GM11168 (cell line): ENCODE measurements at regions not wholly inside any gene's neighbourhood (a gene's known extent, or its start where the extent isn't known, plus 50 kb on each side); places are given as distances from the start of the nearest gene placed in this dataset.

Experiments
- in situ Hi-C: fragments of 300-500 bp; cut with MboI; formaldehyde crosslinking; loops from one replicate; pipeline ENCODE4 v1.12.0; 2022; ENCODE audit warnings: low sequenced_read_pairs; ENCODE audit not compliant: unreplicated experiment

DNA sequence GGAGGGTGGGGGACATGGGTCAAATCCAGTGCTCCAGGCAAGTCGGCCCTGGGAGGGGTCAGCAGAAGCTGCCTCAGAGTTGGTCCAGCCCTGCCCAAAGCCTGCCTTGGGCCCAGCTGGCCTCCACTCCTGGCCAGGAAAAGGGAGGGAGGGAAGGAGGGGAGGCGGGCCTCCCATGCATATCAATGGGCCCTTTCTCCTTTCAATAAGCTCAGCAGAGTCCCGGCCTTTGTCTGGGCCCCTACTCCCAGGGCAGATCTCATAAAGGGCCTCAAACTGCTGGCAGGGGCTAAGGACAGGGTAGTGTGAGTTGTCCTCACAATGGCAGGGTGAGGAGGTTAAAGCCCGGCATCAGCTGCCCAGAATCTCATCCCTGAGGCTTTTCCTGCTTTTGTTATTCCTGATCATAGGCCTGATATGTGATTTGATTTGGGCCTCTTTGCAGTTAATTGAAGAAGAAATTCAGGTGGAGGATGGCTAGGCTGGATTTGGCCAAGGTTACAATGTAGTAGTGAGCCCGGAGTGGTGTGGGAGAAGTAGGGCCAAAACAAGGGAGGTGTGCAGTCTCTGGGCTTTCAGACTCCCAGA, 121.1 kb upstream of the ATP6AP2 start:
- in situ Hi-C loops, result no loop called here

GRCh38 chrX:40457406-40457805, 123.4 kb upstream of the ATP6AP2 start:
- in situ Hi-C loops, result no loop called here

GRCh38 chrX:40452031-40452430, 128.7 kb upstream of the ATP6AP2 start:
- in situ Hi-C loops, result no loop called here

DNA sequence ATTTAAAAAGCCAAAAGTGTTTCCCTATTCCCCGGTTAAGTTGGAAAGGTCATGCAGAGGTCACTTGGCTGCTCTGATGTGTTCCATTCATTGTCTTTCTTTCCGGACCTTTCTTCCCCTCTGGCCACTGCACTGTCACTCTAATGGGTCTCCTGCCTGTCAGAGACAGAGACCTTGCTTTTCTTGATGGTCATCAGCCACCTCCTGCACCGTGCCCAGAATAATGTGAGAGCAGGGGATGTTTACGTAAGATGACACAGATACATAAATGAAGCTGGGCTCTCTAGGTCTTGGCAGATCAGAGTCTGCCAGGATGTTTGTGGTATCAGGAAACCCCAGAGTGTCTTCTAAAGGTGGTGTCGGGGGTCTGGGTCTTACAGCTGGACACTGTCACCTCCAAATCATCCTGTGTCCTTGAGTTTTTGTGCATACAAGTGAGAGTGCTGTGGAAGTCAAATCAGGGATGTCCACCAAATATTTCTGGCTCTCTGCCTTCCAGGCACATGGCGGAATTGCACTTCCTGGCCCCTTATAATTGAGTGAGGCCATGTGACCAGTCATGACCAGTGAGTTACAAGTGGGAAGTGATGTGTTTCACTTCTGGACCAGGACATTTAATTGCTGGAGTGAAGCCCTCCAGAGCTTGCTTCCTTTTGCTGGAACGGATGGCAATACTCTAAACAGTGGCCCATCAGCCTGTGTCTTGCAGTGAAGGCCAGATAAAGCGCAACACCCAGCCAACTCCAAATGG, 130.6 kb upstream of the ATP6AP2 start:
- in situ Hi-C loops, result no loop called here

DNA sequence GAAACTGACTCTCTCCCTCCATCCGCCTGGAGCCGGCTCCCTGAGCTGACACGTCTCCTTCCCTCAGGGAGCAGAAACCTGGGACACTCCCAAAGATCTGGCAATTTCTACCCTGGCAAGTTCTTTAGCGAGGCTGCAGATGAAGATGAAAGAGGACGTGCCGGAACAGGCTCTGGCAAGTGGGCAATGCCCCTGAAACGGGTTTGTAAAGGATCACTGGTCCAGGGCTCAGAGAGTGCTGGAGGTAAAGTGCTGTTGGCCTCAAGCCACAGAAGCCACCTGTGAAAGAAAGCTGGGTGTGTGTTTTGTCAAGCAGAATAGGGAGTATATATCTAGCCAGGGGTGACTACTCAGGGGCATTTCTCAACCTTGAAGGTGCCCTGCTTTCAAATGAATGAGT, 131.4 kb upstream of the ATP6AP2 start:
- in situ Hi-C loops, result no loop called here

GRCh38 chrX:40448793-40449192, 132.0 kb upstream of the ATP6AP2 start:
- in situ Hi-C loops, result no loop called here

DNA sequence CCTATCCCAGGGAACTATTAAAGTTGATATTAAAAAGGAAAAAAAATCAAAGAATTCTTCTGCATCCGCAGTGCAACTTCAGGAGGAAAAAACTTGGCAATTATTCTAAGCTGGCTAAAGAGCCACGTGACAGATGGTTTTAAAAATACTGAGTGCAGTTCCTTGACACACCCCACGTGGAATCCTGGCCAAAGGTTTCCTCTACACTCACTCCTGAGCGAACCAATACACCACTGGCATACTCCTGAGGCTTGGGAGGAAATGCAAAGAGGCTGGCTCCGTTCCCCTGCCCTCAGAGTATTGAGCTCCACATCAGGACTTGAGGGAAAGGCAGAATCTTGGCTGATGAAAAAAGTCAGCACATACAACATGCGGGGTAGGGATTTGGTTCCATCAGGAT, 133.8 kb upstream of the ATP6AP2 start:
- in situ Hi-C loops, result no loop called here

GRCh38 chrX:40445691-40446090, 135.1 kb upstream of the ATP6AP2 start:
- in situ Hi-C loops, result no loop called here

DNA sequence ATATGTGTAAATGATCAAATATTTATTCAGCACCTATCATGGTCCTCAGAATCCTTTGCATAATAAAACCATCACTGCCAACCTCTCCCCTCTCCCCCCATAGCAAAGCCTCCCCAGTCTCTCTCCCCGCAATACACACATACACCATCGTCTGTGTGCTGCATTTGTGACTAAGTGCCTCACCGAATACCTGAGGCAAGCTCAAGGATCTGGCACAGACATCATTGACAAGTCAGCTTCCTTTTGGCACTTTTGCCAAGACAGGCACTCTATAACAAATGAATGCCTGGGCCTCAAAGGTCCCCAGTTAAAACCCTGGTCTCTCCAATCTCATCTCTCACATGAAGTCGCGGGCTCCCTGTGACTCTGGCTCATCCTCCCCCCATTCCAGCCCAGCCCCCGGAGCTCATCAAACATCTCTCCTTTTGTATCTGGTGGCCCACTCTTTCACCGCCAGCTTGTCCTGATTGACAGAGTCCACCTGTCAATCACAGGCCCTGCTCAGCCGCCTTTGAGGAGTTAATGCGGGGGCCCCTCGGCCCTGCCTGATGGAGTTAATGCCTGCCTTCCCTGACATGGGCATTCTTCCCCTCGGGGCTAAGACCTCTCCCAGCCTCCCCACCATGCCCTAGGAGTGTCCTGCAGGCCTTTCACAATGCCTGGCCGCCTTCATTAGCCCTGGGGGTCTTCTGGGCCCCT, 135.8 kb upstream of the ATP6AP2 start:
- in situ Hi-C loops, result no loop called here

DNA sequence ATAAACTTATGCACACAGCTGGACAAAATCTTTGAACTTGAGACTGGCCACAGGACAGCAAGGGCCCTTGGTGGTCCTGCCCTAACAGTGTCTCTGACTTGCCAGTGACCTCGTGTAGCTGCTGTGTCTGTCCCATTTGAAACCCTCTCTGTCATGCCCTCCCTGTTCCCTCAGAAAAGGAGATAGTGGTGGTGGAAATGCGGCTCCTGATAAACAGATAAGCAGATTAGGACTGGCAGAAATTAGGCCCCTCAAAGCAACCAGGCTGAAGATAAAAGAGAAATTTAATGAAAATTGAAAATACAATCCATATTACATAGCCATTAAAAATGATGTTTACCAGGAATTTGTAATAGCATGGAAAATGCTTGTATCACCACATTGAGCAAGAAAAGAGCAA, 136.6 kb upstream of the ATP6AP2 start:
- in situ Hi-C loops, result no loop called here

- in situ Hi-C loops, result no loop called here
Measured at GRCh38 chrX:40440866-40441265, 139.9 kb upstream of the ATP6AP2 start.

GRCh38 chrX:40439625-40440532, 140.9 kb upstream of the ATP6AP2 start:
- in situ Hi-C loops, result no loop called here

GRCh38 chrX:40437348-40437747, 143.4 kb upstream of the ATP6AP2 start:
- in situ Hi-C loops, result no loop called here

- in situ Hi-C loops, result no loop called here
Measured at GRCh38 chrX:40434947-40435346, 145.8 kb upstream of the ATP6AP2 start.

DNA sequence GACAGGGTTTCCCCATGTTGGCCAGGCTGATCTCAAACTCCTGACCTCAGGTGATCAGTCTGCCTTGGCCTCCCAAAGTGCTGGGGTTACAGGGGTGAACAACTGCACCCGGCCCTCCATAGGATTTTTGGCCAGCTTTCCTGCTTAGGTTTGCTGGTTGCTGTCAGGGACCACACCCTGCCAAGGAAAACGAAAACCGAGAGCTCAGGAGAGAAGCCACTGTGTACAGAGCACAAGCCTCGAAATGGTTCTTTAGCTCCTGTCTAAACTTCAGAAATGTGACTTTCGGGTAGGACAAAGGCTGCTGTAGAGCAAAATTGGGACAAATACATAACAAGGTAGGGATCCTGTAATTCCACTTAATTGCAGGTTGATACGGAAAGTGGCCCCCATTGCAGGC, 146.3 kb upstream of the ATP6AP2 start:
- in situ Hi-C loops, result no loop called here

- in situ Hi-C loops, result no loop called here
Measured at GRCh38 chrX:40433160-40433559, 147.6 kb upstream of the ATP6AP2 start.

- in situ Hi-C loops, result no loop called here
Measured at GRCh38 chrX:40424259-40424658, 156.5 kb upstream of the ATP6AP2 start.

DNA sequence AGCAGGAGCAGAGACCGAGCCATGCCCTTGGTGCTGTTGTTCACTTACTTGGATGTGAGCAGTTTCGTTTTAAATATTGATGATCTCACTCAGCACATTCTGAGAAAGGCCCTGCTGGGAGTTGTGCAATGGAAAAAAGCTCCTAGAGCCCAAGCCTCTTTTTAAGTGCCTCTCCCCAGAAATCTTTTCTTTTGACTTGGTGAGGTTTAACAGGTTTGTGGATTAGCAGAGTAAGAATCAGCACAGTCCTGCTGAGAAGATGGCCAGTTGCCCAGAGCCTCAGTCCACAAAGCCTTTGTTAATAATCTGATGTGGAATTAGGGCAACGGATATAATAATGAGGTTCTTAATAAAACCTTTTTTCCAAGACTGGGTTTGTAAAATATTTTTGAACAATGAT, 157.5 kb upstream of the ATP6AP2 start:
- in situ Hi-C loops, result no loop called here

DNA sequence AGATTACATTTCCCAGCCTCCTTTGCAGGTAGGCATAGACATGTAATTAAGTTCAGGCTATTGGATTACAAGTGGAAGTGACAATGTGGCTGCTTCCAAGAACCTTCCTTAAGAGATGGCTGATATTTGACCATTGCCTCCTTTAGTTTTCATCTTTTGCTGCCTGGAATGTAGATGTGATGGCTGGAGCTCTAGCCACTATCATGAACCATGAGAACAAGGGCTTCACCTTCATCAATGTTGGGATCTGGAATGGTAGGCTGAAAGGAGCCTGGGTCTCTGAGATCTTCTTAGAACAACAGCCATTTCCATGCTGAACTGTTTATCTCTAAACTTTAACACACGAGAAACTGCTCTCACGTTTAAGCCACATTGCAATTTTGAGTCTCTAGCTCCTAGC, 158.7 kb upstream of the ATP6AP2 start:
- in situ Hi-C loops, result no loop called here

- in situ Hi-C loops, result no loop called here
Measured at GRCh38 chrX:40420899-40421729, 159.7 kb upstream of the ATP6AP2 start.
